ENCODE measurements at regions not wholly inside any gene's neighbourhood (a gene's known extent, or its start where the extent isn't known, plus 50 kb on each side); places are given as distances from the start of the nearest gene placed in this dataset.
"Not testable (repeated sequence)": the region's sequence is repeated elsewhere in the genome, so short reads cannot be mapped to it uniquely, and the experiment has no call there.

- no peak for DNase-seq (ENCODE audit: low spot score)
These were observed 264.6 kb upstream of the THUMPD2 start for GRCh38 chr2:40043641-40044040.

GRCh38 chr2:40043191-40043590, 264.1 kb upstream of the THUMPD2 start:
- no peak for DNase-seq (ENCODE audit: low spot score)

GRCh38 chr2:40041422-40042382, 262.6 kb upstream of the THUMPD2 start:
- DNase-seq (ENCODE audit: low spot score), result no peak

GRCh38 chr2:40039549-40039948, 260.5 kb upstream of the THUMPD2 start:
- DNase-seq (ENCODE audit: low spot score), result no peak

- no peak for DNase-seq (ENCODE audit: low spot score)
These were observed 259.6 kb upstream of the THUMPD2 start for GRCh38 chr2:40038646-40039045.

- DNase-seq (ENCODE audit: low spot score), result peak; percentile 52
These were observed 258.2 kb upstream of the THUMPD2 start for GRCh38 chr2:40037303-40037702.

- DNase-seq (ENCODE audit: low spot score), result peak; percentile 16
These were observed 257.2 kb upstream of the THUMPD2 start for GRCh38 chr2:40036241-40036640.

GRCh38 chr2:40034801-40035200, 255.7 kb upstream of the THUMPD2 start:
- no peak for DNase-seq (ENCODE audit: low spot score)

- no peak for DNase-seq (ENCODE audit: low spot score)
These were observed 255.1 kb upstream of the THUMPD2 start for GRCh38 chr2:40034198-40034597.

- no peak for DNase-seq (ENCODE audit: low spot score)
These were observed 254.7 kb upstream of the THUMPD2 start for GRCh38 chr2:40033781-40034180.

- no peak for DNase-seq (ENCODE audit: low spot score)
These were observed 253.7 kb upstream of the THUMPD2 start for GRCh38 chr2:40032650-40033319.

GRCh38 chr2:40030456-40030975, 251.5 kb upstream of the THUMPD2 start:
- no peak for DNase-seq (ENCODE audit: low spot score)

- peak; percentile 72 for DNase-seq (ENCODE audit: low spot score)
These were observed 249.9 kb upstream of the THUMPD2 start for GRCh38 chr2:40028792-40029488.

GRCh38 chr2:40027968-40028367, 248.9 kb upstream of the THUMPD2 start:
- DNase-seq (ENCODE audit: low spot score), result no peak

GRCh38 chr2:40025276-40025675, 246.2 kb upstream of the THUMPD2 start:
- DNase-seq (ENCODE audit: low spot score), result not testable (repeated sequence)

- no peak for DNase-seq (ENCODE audit: low spot score)
These were observed 241.9 kb upstream of the THUMPD2 start for GRCh38 chr2:40020997-40021396.

- DNase-seq (ENCODE audit: low spot score), result no peak
These were observed 237.3 kb upstream of the THUMPD2 start for GRCh38 chr2:40016151-40016885.

GRCh38 chr2:40013962-40014361, 234.9 kb upstream of the THUMPD2 start:
- DNase-seq (ENCODE audit: low spot score), result not testable (repeated sequence)

GRCh38 chr2:40004336-40004735, 225.3 kb upstream of the THUMPD2 start:
- DNase-seq (ENCODE audit: low spot score), result no peak

GRCh38 chr2:40002339-40002738, 223.3 kb upstream of the THUMPD2 start:
- DNase-seq (ENCODE audit: low spot score), result no peak

GRCh38 chr2:39999864-40000263, 220.8 kb upstream of the THUMPD2 start:
- no peak for DNase-seq (ENCODE audit: low spot score)

GRCh38 chr2:39998617-39999016, 219.6 kb upstream of the THUMPD2 start:
- no peak for DNase-seq (ENCODE audit: low spot score)

Measured in pons (tissue), 1 donor.